ENCODE measurements at regions not wholly inside any gene's neighbourhood (a gene's known extent, or its start where the extent isn't known, plus 50 kb on each side); places are given as distances from the start of the nearest gene placed in this dataset.

- TF ChIP-seq, protein P1, sequence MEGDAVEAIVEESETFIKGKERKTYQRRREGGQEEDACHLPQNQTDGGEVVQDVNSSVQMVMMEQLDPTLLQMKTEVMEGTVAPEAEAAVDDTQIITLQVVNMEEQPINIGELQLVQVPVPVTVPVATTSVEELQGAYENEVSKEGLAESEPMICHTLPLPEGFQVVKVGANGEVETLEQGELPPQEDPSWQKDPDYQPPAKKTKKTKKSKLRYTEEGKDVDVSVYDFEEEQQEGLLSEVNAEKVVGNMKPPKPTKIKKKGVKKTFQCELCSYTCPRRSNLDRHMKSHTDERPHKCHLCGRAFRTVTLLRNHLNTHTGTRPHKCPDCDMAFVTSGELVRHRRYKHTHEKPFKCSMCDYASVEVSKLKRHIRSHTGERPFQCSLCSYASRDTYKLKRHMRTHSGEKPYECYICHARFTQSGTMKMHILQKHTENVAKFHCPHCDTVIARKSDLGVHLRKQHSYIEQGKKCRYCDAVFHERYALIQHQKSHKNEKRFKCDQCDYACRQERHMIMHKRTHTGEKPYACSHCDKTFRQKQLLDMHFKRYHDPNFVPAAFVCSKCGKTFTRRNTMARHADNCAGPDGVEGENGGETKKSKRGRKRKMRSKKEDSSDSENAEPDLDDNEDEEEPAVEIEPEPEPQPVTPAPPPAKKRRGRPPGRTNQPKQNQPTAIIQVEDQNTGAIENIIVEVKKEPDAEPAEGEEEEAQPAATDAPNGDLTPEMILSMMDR (IDR thresholded peaks at IDR 0.05): no peak
- TF ChIP-seq POLR2A (IDR thresholded peaks at IDR 0.05): no peak
These were observed 237.8 kb downstream of the UACA start for GRCh38 chr15:70525551-70525950.
